ENCODE measurements at regions not wholly inside any gene's neighbourhood (a gene's known extent, or its start where the extent isn't known, plus 50 kb on each side); places are given as distances from the start of the nearest gene placed in this dataset.

GRCh38 chr15:69648212-69648611 is 195.6 kb downstream of the RPLP1 start:
- Histone ChIP-seq H3K4me1 (ENCODE audit: control insufficient read depth, insufficient read depth, low read length, poor library complexity, severe bottlenecking) (no peaks in the 10 kb centered on the region), H3K9me3 (ENCODE audit: control insufficient read depth, low read length) (no peaks in the 10 kb centered on the region), H3K36me3 (ENCODE audit: control insufficient read depth, insufficient read depth, low read length) (no peaks in the 10 kb centered on the region), H3K27ac (ENCODE audit: insufficient read depth, low read length, poor library complexity, severe bottlenecking) (no peak overlapping the region), H3K27me3 (replicated peaks; ENCODE audit: control insufficient read depth, insufficient read depth, low read length, poor library complexity, severe bottlenecking) (no peaks in the 10 kb centered on the region), H3K4me3 (ENCODE audit: insufficient read depth, low read depth, low read length, poor library complexity, severe bottlenecking) (no peak overlapping the region)
- DNase-seq = no peak

- no peak for DNase-seq
- H3K27ac ChIP-seq (ENCODE audit: insufficient read depth, low read length, poor library complexity, severe bottlenecking) = no peak overlapping the region
- no peaks in the 10 kb centered on the region for H3K9me3 ChIP-seq (ENCODE audit: control insufficient read depth, low read length)
- H3K4me3 ChIP-seq (ENCODE audit: insufficient read depth, low read depth, low read length, poor library complexity, severe bottlenecking) = no peak overlapping the region
- no peaks in the 10 kb centered on the region for H3K36me3 ChIP-seq (ENCODE audit: control insufficient read depth, insufficient read depth, low read length)
- H3K4me1 ChIP-seq (ENCODE audit: control insufficient read depth, insufficient read depth, low read length, poor library complexity, severe bottlenecking) = no peaks in the 10 kb centered on the region
- H3K27me3 ChIP-seq (replicated peaks; ENCODE audit: control insufficient read depth, insufficient read depth, low read length, poor library complexity, severe bottlenecking) = no peaks in the 10 kb centered on the region
Measured at GRCh38 chr15:69648775-69649735, 196.4 kb downstream of the RPLP1 start.

- no peak for DNase-seq
- no peak overlapping the region for H3K4me3 ChIP-seq (ENCODE audit: insufficient read depth, low read depth, low read length, poor library complexity, severe bottlenecking)
- no peaks in the 10 kb centered on the region for H3K9me3 ChIP-seq (ENCODE audit: control insufficient read depth, low read length)
- H3K36me3 ChIP-seq (ENCODE audit: control insufficient read depth, insufficient read depth, low read length) = no peaks in the 10 kb centered on the region
- no peaks in the 10 kb centered on the region for H3K4me1 ChIP-seq (ENCODE audit: control insufficient read depth, insufficient read depth, low read length, poor library complexity, severe bottlenecking)
- no peak overlapping the region for H3K27ac ChIP-seq (ENCODE audit: insufficient read depth, low read length, poor library complexity, severe bottlenecking)
- H3K27me3 ChIP-seq (replicated peaks; ENCODE audit: control insufficient read depth, insufficient read depth, low read length, poor library complexity, severe bottlenecking) = no peaks in the 10 kb centered on the region
Measured at GRCh38 chr15:69652293-69652692, 199.7 kb downstream of the RPLP1 start.

- Histone ChIP-seq H3K36me3 (ENCODE audit: control insufficient read depth, insufficient read depth, low read length) (no peaks in the 10 kb centered on the region), H3K9me3 (ENCODE audit: control insufficient read depth, low read length) (no peaks in the 10 kb centered on the region), H3K4me1 (ENCODE audit: control insufficient read depth, insufficient read depth, low read length, poor library complexity, severe bottlenecking) (no peaks in the 10 kb centered on the region), H3K27me3 (replicated peaks; ENCODE audit: control insufficient read depth, insufficient read depth, low read length, poor library complexity, severe bottlenecking) (no peaks in the 10 kb centered on the region), H3K4me3 (ENCODE audit: insufficient read depth, low read depth, low read length, poor library complexity, severe bottlenecking) (no peak overlapping the region), H3K27ac (ENCODE audit: insufficient read depth, low read length, poor library complexity, severe bottlenecking) (no peak overlapping the region)
- DNase-seq = no peak
Measured at GRCh38 chr15:69652751-69653305, 200.2 kb downstream of the RPLP1 start.

- Histone ChIP-seq H3K4me3 (ENCODE audit: insufficient read depth, low read depth, low read length, poor library complexity, severe bottlenecking) (no peak overlapping the region), H3K27ac (ENCODE audit: insufficient read depth, low read length, poor library complexity, severe bottlenecking) (no peak overlapping the region), H3K9me3 (ENCODE audit: control insufficient read depth, low read length) (no peaks in the 10 kb centered on the region), H3K4me1 (ENCODE audit: control insufficient read depth, insufficient read depth, low read length, poor library complexity, severe bottlenecking) (no peaks in the 10 kb centered on the region), H3K27me3 (replicated peaks; ENCODE audit: control insufficient read depth, insufficient read depth, low read length, poor library complexity, severe bottlenecking) (no peaks in the 10 kb centered on the region), H3K36me3 (ENCODE audit: control insufficient read depth, insufficient read depth, low read length) (no peaks in the 10 kb centered on the region)
- DNase-seq = no peak
Measured at GRCh38 chr15:69653306-69653705, 200.7 kb downstream of the RPLP1 start.

- Histone ChIP-seq H3K36me3 (ENCODE audit: control insufficient read depth, insufficient read depth, low read length) (no peaks in the 10 kb centered on the region), H3K4me3 (ENCODE audit: insufficient read depth, low read depth, low read length, poor library complexity, severe bottlenecking) (no peak overlapping the region), H3K9me3 (ENCODE audit: control insufficient read depth, low read length) (no peaks in the 10 kb centered on the region), H3K4me1 (ENCODE audit: control insufficient read depth, insufficient read depth, low read length, poor library complexity, severe bottlenecking) (no peaks in the 10 kb centered on the region), H3K27ac (ENCODE audit: insufficient read depth, low read length, poor library complexity, severe bottlenecking) (no peak overlapping the region), H3K27me3 (replicated peaks; ENCODE audit: control insufficient read depth, insufficient read depth, low read length, poor library complexity, severe bottlenecking) (no peaks in the 10 kb centered on the region)
- DNase-seq = no peak
Measured at GRCh38 chr15:69653846-69654245, 201.2 kb downstream of the RPLP1 start.

DNA sequence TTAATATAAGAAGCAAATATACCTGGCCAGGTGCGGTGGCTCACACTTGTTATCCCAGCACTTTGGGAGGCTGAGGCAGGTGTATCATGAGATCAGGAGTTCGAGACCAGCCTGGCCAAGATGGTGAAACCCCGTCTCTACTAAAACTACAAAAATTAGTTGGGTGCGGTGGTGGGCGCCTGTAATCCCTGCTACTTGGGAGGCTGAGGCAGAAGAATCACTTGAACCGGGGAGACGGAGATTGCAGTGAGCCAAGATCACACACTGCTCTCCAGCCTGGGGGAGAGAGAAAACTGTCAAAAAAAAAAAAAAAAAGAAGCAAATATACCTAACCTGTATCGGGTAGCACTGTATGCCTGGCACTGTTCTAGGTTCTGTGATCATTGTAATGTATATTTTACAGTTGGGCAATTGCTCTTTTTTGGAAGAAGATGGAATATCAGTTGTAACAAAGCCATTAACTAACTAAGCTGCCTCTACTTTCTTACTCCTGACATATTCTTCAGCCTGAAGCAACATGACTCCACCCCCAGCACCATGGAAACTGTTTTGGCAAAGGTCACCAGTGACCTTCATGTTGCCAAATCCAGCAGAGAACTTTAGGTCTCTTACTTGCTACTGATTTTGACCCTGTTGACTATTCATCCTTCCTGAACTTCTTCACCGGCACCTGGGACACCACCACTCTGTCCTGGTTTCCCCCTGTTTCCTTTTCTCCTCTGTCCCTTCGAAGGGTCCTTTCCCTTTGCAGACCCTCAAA is 203.8 kb downstream of the RPLP1 start:
- no peaks in the 10 kb centered on the region for H3K27me3 ChIP-seq (replicated peaks; ENCODE audit: control insufficient read depth, insufficient read depth, low read length, poor library complexity, severe bottlenecking)
- H3K4me1 ChIP-seq (ENCODE audit: control insufficient read depth, insufficient read depth, low read length, poor library complexity, severe bottlenecking) = no peaks in the 10 kb centered on the region
- H3K9me3 ChIP-seq (ENCODE audit: control insufficient read depth, low read length) = no peaks in the 10 kb centered on the region
- no peaks in the 10 kb centered on the region for H3K36me3 ChIP-seq (ENCODE audit: control insufficient read depth, insufficient read depth, low read length)
- H3K4me3 ChIP-seq (ENCODE audit: insufficient read depth, low read depth, low read length, poor library complexity, severe bottlenecking) = no peak overlapping the region
- H3K27ac ChIP-seq (ENCODE audit: insufficient read depth, low read length, poor library complexity, severe bottlenecking) = no peak overlapping the region
- DNase-seq = no peak

GRCh38 chr15:69657626-69658025 is 205.0 kb downstream of the RPLP1 start:
- DNase-seq = no peak
- Histone ChIP-seq H3K36me3 (ENCODE audit: control insufficient read depth, insufficient read depth, low read length) (no peaks in the 10 kb centered on the region), H3K4me3 (ENCODE audit: insufficient read depth, low read depth, low read length, poor library complexity, severe bottlenecking) (no peak overlapping the region), H3K4me1 (ENCODE audit: control insufficient read depth, insufficient read depth, low read length, poor library complexity, severe bottlenecking) (no peaks in the 10 kb centered on the region), H3K27me3 (replicated peaks; ENCODE audit: control insufficient read depth, insufficient read depth, low read length, poor library complexity, severe bottlenecking) (no peaks in the 10 kb centered on the region), H3K9me3 (ENCODE audit: control insufficient read depth, low read length) (no peaks in the 10 kb centered on the region), H3K27ac (ENCODE audit: insufficient read depth, low read length, poor library complexity, severe bottlenecking) (no peak overlapping the region)

GRCh38 chr15:69658411-69658945 is 205.9 kb downstream of the RPLP1 start:
- no peaks in the 10 kb centered on the region for H3K9me3 ChIP-seq (ENCODE audit: control insufficient read depth, low read length)
- H3K4me3 ChIP-seq (ENCODE audit: insufficient read depth, low read depth, low read length, poor library complexity, severe bottlenecking) = no peak overlapping the region
- H3K27me3 ChIP-seq (replicated peaks; ENCODE audit: control insufficient read depth, insufficient read depth, low read length, poor library complexity, severe bottlenecking) = no peaks in the 10 kb centered on the region
- no peak for DNase-seq
- H3K36me3 ChIP-seq (ENCODE audit: control insufficient read depth, insufficient read depth, low read length) = no peaks in the 10 kb centered on the region
- H3K4me1 ChIP-seq (ENCODE audit: control insufficient read depth, insufficient read depth, low read length, poor library complexity, severe bottlenecking) = no peaks in the 10 kb centered on the region
- no peak overlapping the region for H3K27ac ChIP-seq (ENCODE audit: insufficient read depth, low read length, poor library complexity, severe bottlenecking)
